Ureter (tissue), 1 donor: ENCODE measurements at regions not wholly inside any gene's neighbourhood (a gene's known extent, or its start where the extent isn't known, plus 50 kb on each side); places are given as distances from the start of the nearest gene placed in this dataset.

Source experiments
- DNase-seq: peaks from one replicate; pipeline ENCODE4 v3.0.0-alpha.2; 2020; ENCODE audit warnings: low spot score
- donor health status: DM: yes; HTN: yes; CAD: no.

DNA sequence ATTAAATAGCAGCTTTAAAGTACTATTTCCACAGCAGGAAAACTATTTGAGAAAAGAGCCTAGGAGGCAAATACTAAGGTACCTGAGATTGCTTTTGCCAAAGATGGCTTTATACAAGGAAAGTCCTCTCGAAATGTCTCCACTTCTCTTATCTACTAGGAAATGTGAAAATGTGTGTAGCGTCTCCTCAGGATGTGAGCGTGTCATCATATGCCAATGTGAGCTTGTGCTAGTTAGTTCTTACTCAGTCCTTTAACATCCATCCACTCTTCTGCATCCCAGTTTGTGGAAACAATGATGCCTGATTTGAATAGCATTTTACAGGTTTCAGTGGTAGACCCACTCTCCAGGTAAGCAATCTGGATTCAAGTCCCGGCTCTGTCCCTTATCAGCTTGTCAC lies 421.0 kb downstream of the DYNC2H1 start:
- no peak for DNase-seq

DNA sequence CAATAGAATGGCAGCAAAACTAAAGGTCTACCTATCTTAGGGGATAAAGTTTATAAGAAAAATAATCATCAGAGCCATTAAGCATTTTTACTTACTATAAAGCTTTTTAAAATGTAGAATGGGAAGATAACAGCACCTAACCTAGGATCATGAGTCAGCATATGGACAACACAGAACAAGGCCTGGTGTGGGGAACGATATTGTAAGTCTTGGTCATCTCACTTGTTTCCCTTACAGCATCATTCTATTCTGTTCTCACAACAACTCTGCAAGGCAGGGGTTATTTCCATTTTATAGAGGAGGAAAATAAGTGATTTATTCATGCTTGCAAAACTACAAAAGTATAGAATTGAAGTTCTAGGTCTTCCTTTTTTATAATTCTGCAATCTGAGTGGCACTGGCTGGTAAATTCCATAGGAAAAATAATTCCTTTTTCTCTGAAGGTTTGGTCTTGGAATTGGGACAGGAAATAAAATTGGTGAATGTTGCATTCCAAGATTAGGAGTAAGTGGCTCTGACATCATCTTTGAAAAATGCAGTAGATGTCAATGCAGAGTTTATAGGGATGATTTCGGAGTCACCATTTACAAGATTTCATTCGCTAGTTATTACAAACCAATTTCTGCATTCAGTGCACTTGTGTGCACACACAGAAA lies 423.0 kb downstream of the DYNC2H1 start:
- DNase-seq, result no peak

GRCh38 chr11:103534191-103534590 lies 425.0 kb downstream of the DYNC2H1 start:
- DNase-seq, result no peak

- DNase-seq, result no peak
These were observed 425.7 kb downstream of the DYNC2H1 start for GRCh38 chr11:103534959-103535358.

GRCh38 chr11:103536335-103536722 lies 427.1 kb downstream of the DYNC2H1 start:
- DNase-seq, result no peak

DNA sequence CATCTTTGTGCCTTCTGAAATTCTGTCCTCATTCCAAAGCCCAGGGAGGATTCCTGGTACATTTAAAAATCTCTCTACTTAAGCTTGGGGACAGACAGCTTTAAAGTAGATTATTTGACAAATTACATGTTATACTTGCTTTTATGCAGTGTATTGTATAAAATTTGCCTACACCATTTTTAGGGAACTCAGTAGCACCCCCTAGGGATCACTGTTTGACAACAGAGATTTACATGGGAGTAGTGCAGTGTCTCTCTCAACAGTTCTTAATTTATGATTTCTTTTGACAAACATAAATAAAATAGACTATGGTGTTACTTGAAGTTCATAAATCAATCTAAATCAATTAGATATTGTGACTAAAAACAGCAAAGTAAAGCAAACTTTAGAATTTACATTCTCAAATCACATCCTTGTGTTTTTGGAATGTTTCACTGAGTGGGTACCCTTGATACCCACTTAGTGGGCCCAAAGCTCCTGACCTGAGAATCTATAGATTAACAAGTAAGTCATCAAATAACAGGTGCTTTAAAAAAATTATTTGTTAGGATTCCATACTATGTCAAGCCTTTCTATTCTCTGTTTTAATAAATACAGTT lies 428.8 kb downstream of the DYNC2H1 start:
- no peak for DNase-seq

GRCh38 chr11:103539166-103539565 lies 429.9 kb downstream of the DYNC2H1 start:
- DNase-seq, result no peak

DNA sequence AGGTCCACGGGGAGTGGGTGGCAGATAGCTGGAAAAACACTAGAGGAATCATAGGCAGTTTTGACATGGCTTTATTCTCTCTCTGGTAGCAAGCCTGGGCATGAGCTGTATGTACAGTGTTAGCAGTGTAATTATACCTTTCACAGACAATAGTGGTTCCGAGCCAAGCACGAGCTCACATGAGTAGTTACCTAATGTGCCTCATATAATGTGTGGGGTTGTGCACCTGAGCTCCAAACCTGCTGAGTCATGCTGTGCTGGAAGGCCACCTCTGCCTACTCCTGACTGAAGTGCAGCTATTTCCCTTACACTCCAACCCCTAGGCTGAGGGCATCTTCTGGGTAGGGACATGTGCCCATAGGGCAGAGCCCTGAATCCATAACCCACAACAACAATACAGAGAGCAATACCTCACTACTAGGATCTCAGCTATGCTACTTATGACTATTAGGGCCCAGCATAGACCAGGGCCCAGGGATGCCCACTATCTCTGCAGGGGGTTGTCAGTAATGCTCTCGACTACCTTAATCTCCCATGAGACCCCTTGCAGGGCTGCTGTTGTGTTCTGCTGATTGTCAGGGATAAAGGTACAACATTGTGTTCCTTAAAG lies 432.1 kb downstream of the DYNC2H1 start:
- no peak for DNase-seq

DNA sequence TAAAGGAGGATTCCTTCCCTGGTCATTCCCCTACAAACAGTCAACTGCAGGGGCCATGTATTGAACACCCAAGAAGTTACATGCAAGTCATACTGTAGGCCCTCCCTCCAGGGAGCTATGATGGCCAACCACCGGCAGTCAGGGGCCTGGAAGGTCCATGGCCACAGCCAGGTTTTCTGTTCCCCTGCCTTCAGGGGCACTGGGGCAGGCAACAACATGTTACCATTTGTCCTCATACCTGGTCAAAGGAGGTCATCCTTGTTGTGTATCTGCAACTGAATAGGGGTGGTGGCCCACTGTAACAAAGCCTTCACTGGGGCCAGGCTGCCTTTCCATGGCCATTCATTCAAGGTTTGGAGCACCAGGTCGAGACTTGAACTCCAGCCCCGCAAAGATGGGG lies 433.6 kb downstream of the DYNC2H1 start:
- no peak for DNase-seq

DNA sequence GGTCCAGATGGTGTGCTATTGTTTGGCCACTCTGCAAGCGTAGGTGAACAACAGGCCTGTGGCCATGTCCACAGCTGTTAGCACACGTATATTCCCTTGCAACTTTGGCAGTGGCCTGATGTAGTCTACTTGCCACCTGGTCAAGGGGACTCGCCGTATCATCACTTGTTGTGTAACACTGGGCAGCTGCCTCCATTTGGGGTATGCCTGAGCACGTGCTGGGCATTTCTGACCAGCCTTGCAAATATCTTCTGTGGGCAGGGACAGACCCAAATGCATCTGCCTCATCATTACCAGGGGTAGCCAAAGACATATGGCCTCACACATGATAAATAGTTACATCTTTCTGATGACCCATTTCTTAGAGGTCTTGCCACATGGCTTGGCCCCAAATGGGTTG lies 434.2 kb downstream of the DYNC2H1 start:
- DNase-seq, result no peak

GRCh38 chr11:103544874-103545273 lies 435.6 kb downstream of the DYNC2H1 start:
- DNase-seq, result no peak

DNA sequence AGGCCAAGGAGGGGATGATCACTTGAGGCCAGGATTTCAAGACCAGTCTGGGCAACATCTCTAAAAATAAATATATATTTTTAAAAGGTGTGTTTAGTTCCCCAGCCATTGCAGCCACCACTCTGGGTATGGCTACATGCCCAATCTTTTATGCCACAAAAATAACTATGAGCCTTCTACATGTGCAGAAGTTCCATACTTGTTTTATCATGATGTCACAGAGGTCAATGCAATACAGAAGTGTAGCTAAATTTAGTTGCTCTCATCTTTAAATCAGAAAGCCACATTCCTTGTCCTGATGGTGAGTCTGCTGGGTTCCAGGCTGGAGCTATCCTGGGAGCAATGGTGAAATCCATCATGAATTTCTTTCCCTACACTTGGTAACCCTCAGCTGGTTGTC lies 436.3 kb downstream of the DYNC2H1 start:
- no peak for DNase-seq

GRCh38 chr11:103546236-103546635 lies 437.0 kb downstream of the DYNC2H1 start:
- DNase-seq, result no peak

DNA sequence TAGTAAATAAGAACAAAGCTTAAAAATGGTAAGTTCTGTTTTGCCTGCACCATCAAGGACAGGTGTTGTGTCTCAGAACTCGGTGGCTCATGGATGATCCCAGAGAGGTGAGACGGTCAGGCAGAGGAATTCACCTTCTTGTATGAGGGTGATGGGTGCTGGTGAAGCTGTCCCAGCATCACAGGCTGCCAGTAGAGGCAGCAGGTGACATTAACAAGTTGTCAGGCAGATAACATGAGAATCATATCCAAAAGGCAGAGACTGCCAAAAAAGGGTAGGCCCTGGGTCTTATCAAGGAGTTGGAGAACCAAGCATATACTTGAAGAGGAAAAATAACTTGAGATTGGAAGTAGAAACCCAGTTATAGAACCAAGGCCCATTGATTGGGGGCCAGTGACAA lies 437.8 kb downstream of the DYNC2H1 start:
- no peak for DNase-seq

DNA sequence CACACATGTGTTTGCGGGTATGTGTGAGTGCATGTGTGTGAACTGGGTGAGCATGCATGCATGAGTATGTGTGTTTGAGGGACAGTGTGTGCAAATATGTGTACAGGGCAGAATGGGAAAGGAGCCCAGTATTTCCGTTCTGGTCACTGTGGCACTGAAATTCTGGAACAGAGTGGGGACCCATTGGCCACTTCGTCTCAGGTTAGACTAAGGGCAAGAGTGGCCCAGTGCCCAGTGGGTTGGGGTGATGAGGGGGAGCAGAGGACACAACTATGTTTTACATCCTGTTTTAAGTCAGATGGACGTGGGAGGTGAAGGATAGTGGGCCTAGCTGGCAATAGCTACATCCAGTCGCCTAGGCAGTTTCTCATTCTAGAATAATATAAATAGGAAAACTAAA lies 438.5 kb downstream of the DYNC2H1 start:
- DNase-seq, result no peak

- DNase-seq, result no peak
These were observed 439.6 kb downstream of the DYNC2H1 start for GRCh38 chr11:103548838-103549237.

- DNase-seq, result no peak
These were observed 441.6 kb downstream of the DYNC2H1 start for GRCh38 chr11:103550811-103551210.

GRCh38 chr11:103552086-103552485 lies 442.9 kb downstream of the DYNC2H1 start:
- no peak for DNase-seq

DNA sequence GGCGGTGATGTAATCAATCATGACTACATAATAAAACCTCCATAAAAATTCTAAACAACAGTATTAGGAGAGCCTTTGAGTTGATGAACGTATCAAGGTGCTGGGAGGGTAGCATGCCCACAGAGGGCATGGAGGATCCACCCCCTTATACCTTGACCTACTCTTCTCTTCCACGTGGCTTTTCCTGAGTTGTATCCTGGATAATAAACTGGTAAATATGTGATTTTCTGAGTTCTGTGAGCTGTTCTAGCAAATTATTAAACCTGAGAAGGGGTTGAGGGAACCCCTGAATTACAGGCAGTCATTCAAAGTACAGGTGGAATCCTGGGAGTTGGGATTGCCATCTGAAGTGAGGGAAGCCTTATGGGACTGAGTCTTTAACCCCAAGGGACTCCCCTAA lies 446.9 kb downstream of the DYNC2H1 start:
- DNase-seq, result no peak

DNA sequence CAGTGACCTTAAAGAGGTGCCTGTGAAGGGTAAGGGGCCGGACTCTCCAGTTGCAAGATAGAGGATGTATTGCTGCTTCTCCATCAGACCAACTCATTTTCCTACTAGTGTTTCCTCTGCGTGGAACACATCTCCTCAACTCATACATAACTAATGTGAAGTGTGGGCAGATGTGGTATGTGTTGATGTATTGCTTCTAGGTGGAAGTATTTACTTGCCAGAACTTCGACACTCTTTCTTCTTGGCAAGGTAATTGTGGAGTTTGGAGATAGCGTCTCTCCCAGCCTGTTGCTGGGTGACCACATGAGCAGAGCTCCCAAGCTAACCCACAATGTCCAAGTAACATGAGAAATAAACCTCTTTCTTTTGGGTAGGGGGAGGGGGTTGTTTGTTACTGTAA lies 456.9 kb downstream of the DYNC2H1 start:
- DNase-seq, result no peak

DNA sequence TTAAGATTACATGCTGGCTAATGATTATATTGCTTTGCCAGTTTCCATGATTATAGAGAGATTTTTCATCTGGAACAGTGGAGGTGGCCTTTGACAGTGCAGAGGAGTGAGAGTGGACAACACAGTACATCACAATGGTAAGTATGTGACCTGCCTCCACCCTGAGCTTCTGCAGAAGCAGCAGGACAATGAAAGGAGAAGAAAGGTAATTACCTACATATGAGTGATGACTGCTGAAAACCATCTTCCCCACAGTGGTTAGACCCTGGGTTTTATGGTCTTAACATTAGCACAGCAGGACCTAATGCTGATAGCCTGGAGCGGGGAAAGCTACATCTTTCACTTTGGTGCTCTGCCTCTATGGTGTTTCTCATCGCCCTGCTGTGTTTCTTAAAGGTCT lies 454.7 kb upstream of the DDI1 start:
- DNase-seq, result no peak

DNA sequence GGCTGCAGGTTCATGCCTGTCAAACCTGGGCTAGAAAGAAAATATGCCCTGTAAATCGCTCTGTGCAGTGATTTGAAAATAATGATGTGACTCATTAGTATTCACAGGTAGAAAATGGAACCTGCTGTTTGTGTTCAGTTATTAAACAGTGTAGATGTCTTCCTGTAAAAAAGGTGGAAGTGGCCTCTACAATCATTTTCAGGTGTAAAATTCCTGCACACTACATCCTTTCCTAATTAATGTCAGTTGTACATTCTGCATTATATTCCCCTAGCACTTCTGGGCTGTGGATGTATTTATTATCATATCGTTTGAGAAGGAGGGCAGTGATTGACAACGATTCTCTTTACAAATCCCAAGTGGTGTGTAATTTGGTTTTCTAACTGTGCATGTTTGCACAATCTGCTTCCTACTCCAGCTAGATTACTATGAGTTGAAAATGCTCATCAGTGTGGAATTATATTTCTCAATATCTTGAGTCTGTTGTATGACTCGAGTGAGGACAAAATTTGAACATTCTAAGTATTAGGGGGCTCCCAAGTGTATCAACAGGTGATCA lies 454.0 kb upstream of the DDI1 start:
- no peak for DNase-seq

DNA sequence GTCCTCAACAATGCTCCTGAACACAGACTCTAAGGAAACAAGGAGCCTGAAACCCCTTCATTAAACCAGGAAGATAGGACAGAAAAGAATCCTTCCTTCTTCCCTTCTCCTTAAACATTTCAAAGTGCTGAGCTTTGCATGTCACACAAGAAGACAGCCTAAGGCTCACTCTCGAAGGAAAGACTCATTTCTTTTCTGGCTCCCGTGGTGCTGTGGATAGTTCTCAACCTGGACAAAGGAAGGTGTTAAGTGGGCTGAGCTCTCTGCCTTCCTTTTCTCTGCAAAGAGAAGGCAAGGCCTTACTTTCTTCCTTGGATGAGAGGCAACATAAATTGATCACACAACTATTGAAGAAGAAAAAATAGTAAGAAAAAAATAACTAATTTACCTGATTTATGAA lies 452.4 kb upstream of the DDI1 start:
- no peak for DNase-seq
